Mucosa of descending colon (tissue), 3 donors: ENCODE measurements at regions not wholly inside any gene's neighbourhood (a gene's known extent, or its start where the extent isn't known, plus 50 kb on each side); places are given as distances from the start of the nearest gene placed in this dataset.

Source experiments
- ATAC-seq: fragments of 200-7000 bp; cut with Tn5 transposase; one replicate; pipeline ENCODE4 v1.9.1; 2020; ENCODE audit warnings: mild to moderate bottlenecking, moderate library complexity
- DNase-seq, 3 donors: peaks; one replicate each; pipeline ENCODE4 v3.0.0-alpha.2; 2020
- H3K36me3 ChIP-seq: fragments of 200-600 bp; one replicate; pipeline ENCODE4 v1.8.0; 2021; ENCODE audit warnings: low read depth, mild to moderate bottlenecking
- H3K4me1 ChIP-seq: fragments of 200-600 bp; one replicate; pipeline ENCODE4 v1.8.0; 2021; ENCODE audit warnings: low read depth, mild to moderate bottlenecking
- H3K4me3 ChIP-seq: fragments of 200-600 bp; one replicate; pipeline ENCODE4 v1.8.0; 2021; ENCODE audit warnings: mild to moderate bottlenecking
- H3K9me3 ChIP-seq: fragments of 200-600 bp; one replicate; pipeline ENCODE4 v1.8.0; 2021; ENCODE audit warnings: mild to moderate bottlenecking
- intact Hi-C, 2 donors: fragments of 100-400 bp; cut with DNase I in 1 of 2; cut with micrococcal nuclease in 1 of 2; formaldehyde crosslinking; loops; one replicate each; pipeline versions ENCODE4 v1.11.0 to v1.11.1; 2022; cut with DNase I, micrococcal nuclease
- TF ChIP-seq, protein P1 (sequence below): fragments of 200-600 bp; IDR thresholded peaks from one replicate; pipeline ENCODE4 v1.8.0; 2022; ENCODE audit warnings: antibody characterized with exemption, mild to moderate bottlenecking
- donor health status: DM: no; HTN: no; CAD: no; lungs with moderate emphysema.
- donor health status: DM: no; HTN: no; CAD: no.
- donor health status: DM: no; HTN: yes; CAD: no.

DNA sequence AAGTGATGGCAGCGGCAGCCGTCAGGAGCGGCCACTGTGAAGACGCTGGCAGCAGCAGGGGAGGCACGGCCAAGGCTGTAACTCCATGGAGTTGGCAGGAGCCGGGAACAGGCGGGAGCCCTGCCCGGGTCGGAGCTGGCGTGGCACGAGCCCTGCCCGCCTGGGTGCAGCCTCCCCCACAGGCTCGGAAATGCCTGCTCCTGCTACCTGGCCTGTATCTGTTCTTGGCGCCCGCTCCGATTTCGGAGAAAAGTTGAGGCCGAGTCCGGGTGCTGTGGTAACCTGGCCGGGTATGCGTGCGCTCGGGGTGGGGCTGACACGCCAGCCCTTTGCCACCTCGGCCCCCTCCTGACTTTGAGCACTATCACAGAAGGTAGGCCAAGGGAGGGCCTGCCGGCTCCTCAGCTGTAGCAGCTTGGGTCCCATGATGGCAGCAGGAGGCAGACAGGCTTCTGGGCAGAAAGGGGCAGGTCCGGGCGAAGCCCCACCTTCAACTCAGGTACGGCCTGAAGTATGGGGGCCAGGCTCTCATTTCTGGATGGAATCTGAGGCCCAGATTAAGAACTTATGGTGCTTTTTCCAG, 51.2 kb upstream of the SHISA3 start:
- intact Hi-C loops, result no loop called here
- Histone ChIP-seq H3K9me3 (no peaks in the 10 kb centered on the region), H3K36me3 (no peaks in the 10 kb centered on the region), H3K4me1 (no peaks in the 10 kb centered on the region), H3K4me3 (no peak overlapping the region)
- ATAC-seq, result no peak
- TF ChIP-seq, protein P1, sequence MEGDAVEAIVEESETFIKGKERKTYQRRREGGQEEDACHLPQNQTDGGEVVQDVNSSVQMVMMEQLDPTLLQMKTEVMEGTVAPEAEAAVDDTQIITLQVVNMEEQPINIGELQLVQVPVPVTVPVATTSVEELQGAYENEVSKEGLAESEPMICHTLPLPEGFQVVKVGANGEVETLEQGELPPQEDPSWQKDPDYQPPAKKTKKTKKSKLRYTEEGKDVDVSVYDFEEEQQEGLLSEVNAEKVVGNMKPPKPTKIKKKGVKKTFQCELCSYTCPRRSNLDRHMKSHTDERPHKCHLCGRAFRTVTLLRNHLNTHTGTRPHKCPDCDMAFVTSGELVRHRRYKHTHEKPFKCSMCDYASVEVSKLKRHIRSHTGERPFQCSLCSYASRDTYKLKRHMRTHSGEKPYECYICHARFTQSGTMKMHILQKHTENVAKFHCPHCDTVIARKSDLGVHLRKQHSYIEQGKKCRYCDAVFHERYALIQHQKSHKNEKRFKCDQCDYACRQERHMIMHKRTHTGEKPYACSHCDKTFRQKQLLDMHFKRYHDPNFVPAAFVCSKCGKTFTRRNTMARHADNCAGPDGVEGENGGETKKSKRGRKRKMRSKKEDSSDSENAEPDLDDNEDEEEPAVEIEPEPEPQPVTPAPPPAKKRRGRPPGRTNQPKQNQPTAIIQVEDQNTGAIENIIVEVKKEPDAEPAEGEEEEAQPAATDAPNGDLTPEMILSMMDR, result no peak
- no peak for DNase-seq

DNA sequence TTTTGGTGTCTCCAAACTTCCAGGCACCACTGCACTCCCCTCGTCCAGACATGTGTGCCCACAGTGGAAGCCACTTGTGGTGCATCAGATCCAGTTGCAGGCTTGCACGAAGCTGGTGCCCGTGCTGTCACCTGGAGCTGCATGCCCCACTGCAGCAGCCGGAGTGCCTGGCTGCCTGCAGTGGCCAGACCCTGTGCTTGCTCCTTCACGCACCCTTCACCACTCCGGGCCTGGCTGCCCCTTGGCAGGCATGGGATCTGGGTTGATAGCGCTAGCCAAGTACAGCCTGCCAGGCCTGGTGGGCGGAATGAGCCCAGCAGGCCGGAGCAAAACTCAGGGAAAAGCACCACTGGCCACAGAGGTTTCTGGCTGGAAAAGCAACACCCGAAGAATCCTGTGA, 50.2 kb upstream of the SHISA3 start:
- H3K4me1 ChIP-seq, result no peaks in the 10 kb centered on the region
- TF ChIP-seq, protein P1, result no peak
- no peaks in the 10 kb centered on the region for H3K9me3 ChIP-seq
- no peaks in the 10 kb centered on the region for H3K36me3 ChIP-seq
- ATAC-seq (no peak), DNase-seq (no peak)
- intact Hi-C loops, result no loop called here
- no peak overlapping the region for H3K4me3 ChIP-seq
